Stimulated activated CD8-positive, alpha-beta memory T cell treated with anti-CD3 and anti-CD28 coated beads, Interleukin-2, amount 100 ng/mL, for 1 hour (primary cell): ENCODE measurements at regions not wholly inside any gene's neighbourhood (a gene's known extent, or its start where the extent isn't known, plus 50 kb on each side); places are given as distances from the start of the nearest gene placed in this dataset.

Source experiments
- DNase-seq, 2 donors: peaks; one replicate each; pipeline ENCODE4 v3.0.0-alpha.2; 2020; ENCODE audit warnings: low read depth in 2 of 2

DNA sequence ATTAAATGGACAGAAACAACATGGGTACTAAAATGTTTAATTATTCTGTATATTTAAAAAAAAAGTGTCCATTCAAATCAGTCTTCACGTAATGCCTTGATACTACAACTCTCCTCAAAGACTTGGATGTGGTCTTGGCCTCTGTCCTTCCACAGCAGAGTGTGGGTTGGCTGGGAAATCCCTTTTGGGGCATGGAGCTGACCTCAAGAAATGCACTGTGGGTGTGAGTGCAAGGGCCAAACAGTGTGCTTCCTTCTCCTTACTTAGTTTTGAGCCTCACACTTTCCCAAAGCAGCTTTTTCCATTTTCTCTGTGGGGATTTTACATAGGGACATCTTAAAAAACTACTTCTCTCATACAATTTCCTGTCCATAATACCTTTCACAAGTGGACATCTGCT lies 607.4 kb downstream of the EFNB2 start:
- DNase-seq = no peak

GRCh38 chr13:105925496-105925895 lies 610.0 kb downstream of the EFNB2 start:
- DNase-seq = no peak

GRCh38 chr13:105921711-105922110 lies 613.8 kb downstream of the EFNB2 start:
- DNase-seq = no peak

GRCh38 chr13:105920370-105920769 lies 615.1 kb downstream of the EFNB2 start:
- no peak for DNase-seq

DNA sequence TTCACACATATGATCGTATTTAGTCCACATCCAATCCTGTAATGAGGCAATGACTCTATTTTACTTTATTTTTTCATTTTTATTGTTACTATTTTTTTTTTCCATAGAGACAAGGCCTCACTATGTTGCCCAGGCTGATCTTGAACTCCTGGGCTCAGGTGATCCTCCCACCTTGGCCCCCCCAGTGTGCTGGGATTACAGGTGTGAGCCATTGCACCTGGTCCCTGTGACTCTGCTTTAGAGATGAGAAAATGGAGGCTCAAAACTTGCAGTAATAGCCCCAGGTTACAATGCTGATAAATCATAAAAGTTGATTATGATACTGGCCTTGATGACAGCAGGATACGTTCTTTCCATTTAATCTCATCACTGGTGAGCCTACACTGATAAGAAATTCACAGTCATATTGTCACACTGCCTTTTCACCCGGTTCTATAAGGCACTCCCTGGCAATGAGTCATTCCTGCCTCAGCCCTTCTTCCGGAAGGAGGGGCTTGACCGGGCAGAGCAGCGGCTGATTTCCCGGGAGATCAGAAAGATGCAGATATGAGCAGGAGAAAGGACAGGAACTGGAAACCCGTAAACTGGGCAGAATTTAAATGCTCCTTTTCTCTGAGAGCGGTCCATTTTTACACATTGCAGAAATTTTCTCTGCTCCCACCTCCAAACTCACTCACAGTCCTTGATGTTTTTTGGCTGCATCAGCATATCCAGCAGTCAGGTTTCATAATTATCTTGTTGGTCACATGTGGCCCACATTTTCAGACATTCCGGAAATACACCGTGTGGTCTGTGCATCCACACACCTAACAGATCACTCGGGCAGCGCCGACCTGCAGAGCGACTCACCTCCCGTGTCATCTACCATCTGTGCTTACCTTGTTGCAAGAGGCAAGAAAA lies 616.4 kb downstream of the EFNB2 start:
- no peak for DNase-seq

DNA sequence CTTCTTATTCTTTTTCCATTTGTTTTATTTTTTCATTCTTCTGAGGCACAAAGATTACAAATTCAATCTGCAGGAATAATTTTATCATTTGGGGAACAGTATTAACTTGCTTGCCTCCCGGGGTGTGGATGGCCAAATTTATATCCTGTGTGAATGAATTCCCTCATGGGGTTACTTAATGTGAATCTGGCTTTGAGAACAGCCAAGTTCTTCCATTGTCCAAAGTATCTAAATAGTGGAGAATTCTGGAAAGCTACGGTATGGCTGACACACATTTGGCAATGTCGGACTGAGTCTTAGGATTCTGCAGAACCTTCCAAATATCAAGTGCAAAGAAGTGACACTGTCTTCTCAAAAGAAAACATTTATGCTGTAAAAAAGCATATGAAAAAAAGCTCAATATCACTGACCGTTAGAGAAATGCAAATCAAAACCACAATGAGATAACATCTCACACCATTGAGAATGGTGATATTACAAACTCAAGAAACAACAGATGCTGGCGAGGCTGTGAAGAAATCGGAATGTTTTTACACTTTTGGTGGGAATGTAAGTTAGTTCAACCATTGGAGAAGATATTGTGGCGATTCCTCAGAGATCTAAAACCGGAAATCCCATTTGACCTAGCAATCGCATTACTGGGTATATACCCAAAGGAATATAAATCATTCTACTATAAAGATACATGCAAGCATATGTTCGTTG lies 620.2 kb downstream of the EFNB2 start:
- no peak for DNase-seq

DNA sequence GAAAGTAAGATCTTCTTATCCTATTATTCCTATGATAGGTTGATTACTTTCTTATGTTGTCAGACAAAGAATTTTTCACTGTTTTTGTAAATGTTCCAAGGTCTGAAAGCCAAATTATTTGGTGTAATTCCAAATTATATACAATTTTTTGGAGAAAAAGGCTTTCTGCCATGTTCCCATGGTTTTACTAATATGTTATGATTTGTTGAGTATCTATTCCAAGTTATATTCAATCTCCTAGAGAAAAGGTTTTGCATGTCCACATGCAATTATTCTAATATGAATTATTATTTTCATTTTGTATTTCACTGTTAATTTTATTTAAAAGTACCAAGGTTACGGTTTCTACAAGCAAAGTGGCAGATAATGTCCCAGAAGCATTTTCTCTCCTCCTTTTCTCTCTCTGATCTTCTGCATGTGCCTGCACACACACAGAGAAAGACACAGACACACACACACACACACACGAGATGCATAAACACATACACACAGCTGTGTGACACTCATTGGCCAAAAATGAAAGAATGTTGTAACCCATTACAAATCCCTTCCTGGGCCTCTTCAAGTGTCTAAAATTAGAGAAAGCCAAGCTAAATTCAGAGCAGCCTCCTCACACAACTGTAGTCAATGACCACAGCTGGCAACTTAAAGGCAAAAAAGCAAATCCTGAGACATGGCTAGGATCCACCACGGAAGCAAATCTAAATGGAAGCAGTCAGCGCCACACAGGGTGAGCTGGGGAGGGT lies 621.0 kb downstream of the EFNB2 start:
- DNase-seq = no peak

- DNase-seq = no peak
Observed at GRCh38 chr13:105908586-105908985, 626.9 kb downstream of the EFNB2 start.

DNA sequence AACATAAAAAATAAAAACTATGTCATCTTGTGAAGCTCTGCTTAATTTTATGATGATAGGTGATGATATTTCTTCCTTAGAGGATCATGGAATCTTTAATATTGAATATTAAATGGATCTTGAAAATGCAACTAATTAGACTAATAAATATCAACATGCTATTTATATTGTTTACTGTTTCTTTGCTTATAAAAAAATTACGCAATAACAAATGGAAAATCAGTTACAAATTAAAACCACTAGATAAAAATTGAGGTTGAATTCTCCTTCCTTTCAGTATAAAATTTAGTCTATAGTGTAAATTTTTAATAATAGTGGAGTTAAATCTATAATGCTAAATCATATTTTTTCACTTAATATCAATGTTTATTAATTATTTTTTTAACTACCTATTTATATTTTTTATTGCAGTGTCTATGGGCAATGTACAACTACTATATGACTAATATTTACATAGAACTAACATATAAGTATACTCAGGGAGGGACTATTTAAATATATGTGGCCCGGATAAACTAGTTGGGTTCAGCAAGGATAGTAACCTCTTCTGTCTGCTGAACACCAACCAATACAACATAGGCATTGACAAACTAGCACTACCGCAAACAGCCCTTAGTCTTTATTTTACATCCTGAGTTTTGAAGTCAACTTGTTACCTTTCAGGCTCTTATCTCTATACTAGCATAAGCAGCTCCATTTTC lies 628.0 kb downstream of the EFNB2 start:
- DNase-seq = no peak

DNA sequence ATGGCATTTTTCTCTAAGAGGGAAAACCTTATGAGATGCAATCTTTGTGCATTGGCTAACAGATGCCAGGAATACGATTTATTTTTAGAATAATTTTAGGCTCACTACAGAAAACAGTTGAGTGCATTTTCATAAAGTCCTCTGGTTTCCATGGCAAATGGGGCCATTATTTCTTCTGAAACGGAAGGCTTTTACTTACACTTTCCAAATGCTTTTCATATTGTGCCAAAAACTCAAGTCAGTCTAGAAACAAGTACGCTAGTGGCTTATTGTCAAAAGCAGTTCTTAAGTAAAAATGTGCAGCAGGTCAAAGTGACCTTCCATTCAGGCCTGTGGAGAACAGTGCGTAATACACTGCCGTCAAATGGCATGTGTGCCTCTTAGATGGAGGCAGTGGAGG lies 628.7 kb downstream of the EFNB2 start:
- DNase-seq = no peak

- no peak for DNase-seq
Observed at GRCh38 chr13:105904034-105904742, 631.3 kb downstream of the EFNB2 start.

GRCh38 chr13:105902396-105902795 lies 633.1 kb downstream of the EFNB2 start:
- DNase-seq = no peak

DNA sequence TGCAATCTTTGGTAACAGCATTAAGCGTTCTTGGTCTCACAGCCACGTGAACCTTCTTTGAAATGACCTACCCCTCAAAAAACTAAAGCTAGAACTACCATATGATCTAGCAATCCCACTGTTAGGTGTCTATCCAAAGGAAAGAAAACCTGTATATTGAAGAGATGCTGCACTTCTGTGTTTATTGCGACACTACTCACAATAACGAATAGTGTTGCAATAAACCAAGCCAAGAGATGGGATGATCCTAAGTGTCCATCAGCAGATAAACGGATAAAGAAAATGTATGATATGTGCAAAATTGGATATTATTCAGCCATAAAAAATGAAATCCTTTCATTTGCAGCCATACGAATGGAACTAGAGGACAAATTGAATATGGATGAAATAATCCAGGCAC lies 637.9 kb downstream of the EFNB2 start:
- DNase-seq = no peak

DNA sequence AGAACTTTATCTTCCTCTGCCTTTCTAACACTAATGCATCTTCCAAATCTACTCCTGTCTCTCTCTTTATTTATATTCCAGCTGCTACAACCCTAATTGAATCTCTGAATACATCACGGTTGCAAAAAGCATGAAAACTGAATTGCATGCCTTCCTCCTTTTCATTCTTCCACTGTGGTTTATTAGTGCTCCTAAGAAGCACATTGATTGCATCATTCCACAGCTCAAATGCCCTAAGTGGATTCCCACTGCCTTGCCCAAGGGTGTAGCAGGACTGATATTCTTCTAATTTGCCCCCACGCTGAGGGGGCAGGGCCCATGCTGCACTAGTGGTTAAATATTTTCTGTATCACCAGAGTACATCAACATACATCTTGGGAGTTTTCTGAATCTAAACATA lies 640.8 kb downstream of the EFNB2 start:
- DNase-seq = no peak

DNA sequence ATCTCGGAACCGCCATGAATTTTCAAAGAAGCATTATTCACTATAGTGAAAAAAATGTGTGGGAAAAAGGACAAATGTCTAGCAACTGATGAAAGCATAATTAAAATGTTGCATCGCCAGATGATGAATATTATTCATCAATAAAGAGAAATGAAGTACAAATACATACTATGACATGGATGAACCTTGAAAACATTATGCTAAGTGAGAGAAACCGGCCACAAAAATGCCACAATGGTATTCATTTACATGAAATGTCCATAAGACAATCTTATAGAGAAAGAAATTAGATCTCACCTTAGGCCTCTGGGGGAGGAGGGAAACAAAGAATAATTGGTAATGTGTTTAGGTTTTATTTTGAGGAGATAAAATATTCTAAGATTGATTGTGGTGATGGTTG lies 645.0 kb downstream of the EFNB2 start:
- DNase-seq = no peak

DNA sequence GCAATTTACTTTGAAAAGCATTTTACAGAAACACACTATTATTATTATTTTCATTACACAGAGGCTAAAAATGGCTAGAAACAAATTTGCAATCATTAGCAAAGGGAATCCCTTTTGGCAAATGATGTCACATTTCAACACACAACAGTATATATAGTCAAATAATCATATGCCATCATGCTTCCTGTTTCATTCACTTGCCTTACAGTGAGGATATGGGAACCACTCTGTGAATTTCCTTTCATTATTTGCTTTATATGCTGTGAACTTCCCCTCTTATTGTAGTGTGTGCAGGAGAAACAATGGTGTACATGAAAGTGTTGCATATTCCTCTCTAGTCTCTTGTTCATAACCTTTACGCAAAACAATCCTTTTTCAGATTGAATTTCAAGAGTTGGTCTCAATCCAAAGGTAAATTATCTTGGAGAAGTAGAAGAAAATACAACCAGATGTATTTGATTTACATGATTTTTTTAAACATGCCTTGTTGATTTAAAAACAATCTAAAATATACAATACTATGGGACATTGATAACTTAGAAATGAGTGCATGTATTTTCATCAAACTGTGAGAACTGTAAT lies 657.3 kb downstream of the EFNB2 start:
- DNase-seq = no peak

DNA sequence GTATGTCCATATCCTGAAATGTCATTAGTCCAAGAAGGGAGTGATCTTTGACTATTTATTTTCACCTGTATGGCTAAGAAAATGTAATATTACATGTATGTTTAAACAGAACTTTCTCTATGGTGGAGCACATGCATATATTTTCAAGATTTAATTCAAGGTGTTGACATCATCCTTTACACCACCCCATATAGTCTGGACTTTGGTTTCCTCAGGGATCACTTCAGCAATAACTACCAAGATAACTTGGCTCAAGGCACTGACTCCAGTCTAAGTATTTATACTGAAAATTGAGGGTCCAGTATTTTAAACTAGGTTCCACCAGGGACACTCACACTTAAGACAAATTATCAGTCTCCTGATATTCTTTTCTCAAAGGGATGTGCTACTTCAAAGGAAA lies 660.6 kb downstream of the EFNB2 start:
- no peak for DNase-seq

DNA sequence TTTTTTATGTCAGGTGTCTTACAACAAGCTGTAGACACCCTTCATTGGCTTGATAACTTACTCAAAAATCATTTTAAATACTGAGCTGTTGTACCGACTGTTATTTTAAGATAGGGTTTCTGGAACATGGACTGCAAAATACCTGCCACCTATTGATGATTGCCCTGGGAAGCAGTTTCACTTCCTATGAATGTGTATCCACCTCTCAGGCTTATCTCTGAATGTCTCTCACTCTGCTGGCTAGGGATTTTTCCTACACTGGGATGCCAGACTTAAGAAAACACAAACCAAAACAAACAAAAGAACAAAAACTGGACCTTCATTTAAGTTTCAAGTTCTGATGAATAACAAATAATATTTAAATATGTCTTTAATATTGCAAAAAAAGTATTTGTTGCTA lies 663.7 kb downstream of the EFNB2 start:
- DNase-seq = no peak

DNA sequence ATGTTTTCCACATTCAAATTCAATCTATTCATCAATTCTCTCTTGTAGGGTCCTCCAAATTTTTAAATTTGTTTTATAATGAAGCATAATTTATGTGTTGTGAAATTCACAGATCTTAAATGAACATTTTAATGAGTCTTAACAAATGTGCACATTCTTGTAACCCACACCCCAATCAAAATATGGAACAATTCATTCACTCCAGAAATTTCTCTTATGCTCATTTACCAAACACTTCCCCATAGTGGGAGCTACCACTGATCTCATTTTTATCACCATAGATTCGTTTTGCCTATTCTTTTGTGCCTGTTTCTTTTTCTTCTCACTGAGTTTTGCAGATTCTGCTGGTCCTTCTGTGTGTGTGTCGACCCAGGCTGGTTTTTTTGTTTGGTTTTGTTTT lies 664.1 kb downstream of the EFNB2 start:
- DNase-seq = no peak

- no peak for DNase-seq
Observed at GRCh38 chr13:105863300-105863920, 672.1 kb downstream of the EFNB2 start.
